Mucosa of rectum (tissue), 2 donors: ENCODE measurements at regions not wholly inside any gene's neighbourhood (a gene's known extent, or its start where the extent isn't known, plus 50 kb on each side); places are given as distances from the start of the nearest gene placed in this dataset.

Experiments used
- H3K27ac ChIP-seq, 2 donors: one replicate each; pipeline ENCODE4 v1.7.0; 2013; ENCODE audit warnings: inconsistent platforms in 2 of 2, low read depth in 2 of 2, low read length in 2 of 2
- H3K27me3 ChIP-seq, 2 donors: one replicate each; pipeline ENCODE4 v1.7.0; 2013; ENCODE audit warnings: low read length in 2 of 2; ENCODE audit not compliant: control insufficient read depth in 2 of 2, insufficient read depth in 2 of 2
- H3K36me3 ChIP-seq, 2 donors: one replicate each; pipeline ENCODE4 v1.7.0; 2013; ENCODE audit warnings: low read length in 2 of 2; ENCODE audit not compliant: control insufficient read depth in 2 of 2, insufficient read depth in 2 of 2
- H3K4me1 ChIP-seq, 2 donors: one replicate each; pipeline ENCODE4 v1.7.0; 2013; ENCODE audit warnings: low read length in 2 of 2, mild to moderate bottlenecking in 1 of 2; ENCODE audit not compliant: control insufficient read depth in 2 of 2, insufficient read depth in 2 of 2
- H3K4me3 ChIP-seq, 2 donors: one replicate each; pipeline ENCODE4 v1.7.0; 2013; ENCODE audit warnings: low read length in 2 of 2
- H3K9ac ChIP-seq, 2 donors: one replicate each; pipeline ENCODE4 v1.7.0; 2013; ENCODE audit warnings: low read length in 2 of 2, low read depth in 1 of 2, mild to moderate bottlenecking in 1 of 2
- H3K9me3 ChIP-seq, 2 donors: one replicate each; pipeline ENCODE4 v1.7.0; 2013; ENCODE audit warnings: low read length in 2 of 2; ENCODE audit not compliant: control insufficient read depth in 2 of 2
- donor health status: healthy.
- donor health status: Normal muscosa, but diverticular disease.

- Histone ChIP-seq H3K4me3 (no peak overlapping the region), H3K9ac (no peak overlapping the region), H3K36me3 (no peaks in the 10 kb centered on the region), H3K4me1 (no peaks in the 10 kb centered on the region), H3K9me3 (no peaks in the 10 kb centered on the region), H3K27ac (no peak overlapping the region), H3K27me3 (no peaks in the 10 kb centered on the region)
Observed at GRCh38 chr2:2662037-2662846, 331.2 kb upstream of the MYT1L start.

GRCh38 chr2:2660789-2661355 is 329.8 kb upstream of the MYT1L start:
- no peak overlapping the region for H3K9ac ChIP-seq
- no peak overlapping the region for H3K27ac ChIP-seq
- H3K4me3 ChIP-seq = no peak overlapping the region
- no peaks in the 10 kb centered on the region for H3K27me3 ChIP-seq
- no peaks in the 10 kb centered on the region for H3K9me3 ChIP-seq
- H3K36me3 ChIP-seq = no peaks in the 10 kb centered on the region
- no peaks in the 10 kb centered on the region for H3K4me1 ChIP-seq

- Histone ChIP-seq H3K27ac (no peak overlapping the region), H3K9me3 (no peaks in the 10 kb centered on the region), H3K36me3 (no peaks in the 10 kb centered on the region), H3K4me1 (no peaks in the 10 kb centered on the region), H3K27me3 (no peaks in the 10 kb centered on the region), H3K4me3 (no peak overlapping the region), H3K9ac (no peak overlapping the region)
Observed at GRCh38 chr2:2657121-2657962, 326.3 kb upstream of the MYT1L start.

- Histone ChIP-seq H3K9ac (no peak overlapping the region), H3K9me3 (no peaks in the 10 kb centered on the region), H3K4me1 (no peaks in the 10 kb centered on the region), H3K36me3 (no peaks in the 10 kb centered on the region), H3K27me3 (no peaks in the 10 kb centered on the region), H3K27ac (no peak overlapping the region), H3K4me3 (no peak overlapping the region)
Observed at GRCh38 chr2:2656115-2657011, 325.3 kb upstream of the MYT1L start.

GRCh38 chr2:2655453-2656114 is 324.5 kb upstream of the MYT1L start:
- H3K4me1 ChIP-seq = no peaks in the 10 kb centered on the region
- no peak overlapping the region for H3K9ac ChIP-seq
- no peaks in the 10 kb centered on the region for H3K36me3 ChIP-seq
- H3K4me3 ChIP-seq = no peak overlapping the region
- no peaks in the 10 kb centered on the region for H3K27me3 ChIP-seq
- H3K27ac ChIP-seq = no peak overlapping the region
- H3K9me3 ChIP-seq = no peaks in the 10 kb centered on the region

GRCh38 chr2:2653231-2653630 is 322.2 kb upstream of the MYT1L start:
- H3K27me3 ChIP-seq = no peaks in the 10 kb centered on the region
- no peaks in the 10 kb centered on the region for H3K9me3 ChIP-seq
- no peaks in the 10 kb centered on the region for H3K4me1 ChIP-seq
- no peak overlapping the region for H3K9ac ChIP-seq
- no peak overlapping the region for H3K4me3 ChIP-seq
- H3K36me3 ChIP-seq = no peaks in the 10 kb centered on the region
- no peak overlapping the region for H3K27ac ChIP-seq

GRCh38 chr2:2650608-2651375 is 319.7 kb upstream of the MYT1L start:
- Histone ChIP-seq H3K27ac (no peak overlapping the region), H3K27me3 (no peaks in the 10 kb centered on the region), H3K36me3 (no peaks in the 10 kb centered on the region), H3K4me1 (no peaks in the 10 kb centered on the region), H3K9me3 (peaks cover 0 to 2% of the 10 kb centered on the region in 2 donors), H3K9ac (no peak overlapping the region), H3K4me3 (no peak overlapping the region)

- Histone ChIP-seq H3K27ac (no peak overlapping the region), H3K27me3 (no peaks in the 10 kb centered on the region), H3K36me3 (no peaks in the 10 kb centered on the region), H3K4me1 (no peaks in the 10 kb centered on the region), H3K9ac (no peak overlapping the region), H3K9me3 (peaks cover 0 to 2% of the 10 kb centered on the region in 2 donors), H3K4me3 (no peak overlapping the region)
Observed at GRCh38 chr2:2649109-2650072, 318.3 kb upstream of the MYT1L start.
